HG03571 (cell line): ENCODE measurements at regions not wholly inside any gene's neighbourhood (a gene's known extent, or its start where the extent isn't known, plus 50 kb on each side); places are given as distances from the start of the nearest gene placed in this dataset.

Experiments used
- ATAC-seq: cut with Tn5 transposase; IDR thresholded peaks from one replicate; pipeline ENCODE4 v1.9.1; 2021; ENCODE audit not compliant: unreplicated experiment

- ATAC-seq, result no peak
Observed at GRCh38 chr13:100941377-100942368, 267.1 kb upstream of the TMTC4 start.

- no peak for ATAC-seq
Observed at GRCh38 chr13:100940658-100941057, 266.1 kb upstream of the TMTC4 start.

DNA sequence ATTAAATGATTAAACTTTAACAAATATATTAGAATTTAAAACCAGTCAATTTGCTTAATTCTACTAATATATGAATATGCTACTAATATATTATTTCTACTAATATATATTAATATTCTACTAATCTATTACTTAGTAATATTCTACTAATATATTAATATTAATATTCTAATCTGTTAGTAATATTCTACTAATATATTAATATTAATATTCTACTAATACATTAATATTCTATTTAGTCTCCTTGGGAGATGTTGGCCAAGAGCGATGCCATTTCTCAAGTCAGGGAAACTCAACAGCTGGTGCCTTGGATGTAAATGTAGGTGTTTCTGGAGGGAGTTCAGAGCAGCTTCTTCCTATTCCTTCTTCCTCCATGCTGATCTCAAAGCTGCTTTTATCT lies 259.2 kb upstream of the TMTC4 start:
- ATAC-seq, result no peak

DNA sequence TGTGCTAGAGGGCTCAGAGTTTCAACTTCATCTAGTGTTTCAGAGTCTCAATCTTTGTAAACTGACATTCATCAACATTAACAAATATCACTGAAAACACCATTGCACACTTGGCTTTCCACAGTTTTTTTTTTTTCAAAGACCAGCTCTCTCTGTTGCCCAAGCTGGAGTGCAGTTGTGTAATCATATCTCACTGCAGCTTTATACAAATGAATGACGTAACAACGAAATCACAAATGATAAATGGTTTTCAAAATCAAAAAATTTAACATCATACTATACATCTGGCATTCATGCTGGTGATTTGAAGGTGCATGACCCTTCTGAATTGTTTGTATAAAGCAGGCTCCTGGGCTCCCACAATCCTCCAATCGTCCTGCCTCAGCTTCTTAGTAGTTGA lies 248.0 kb upstream of the TMTC4 start:
- no peak for ATAC-seq

DNA sequence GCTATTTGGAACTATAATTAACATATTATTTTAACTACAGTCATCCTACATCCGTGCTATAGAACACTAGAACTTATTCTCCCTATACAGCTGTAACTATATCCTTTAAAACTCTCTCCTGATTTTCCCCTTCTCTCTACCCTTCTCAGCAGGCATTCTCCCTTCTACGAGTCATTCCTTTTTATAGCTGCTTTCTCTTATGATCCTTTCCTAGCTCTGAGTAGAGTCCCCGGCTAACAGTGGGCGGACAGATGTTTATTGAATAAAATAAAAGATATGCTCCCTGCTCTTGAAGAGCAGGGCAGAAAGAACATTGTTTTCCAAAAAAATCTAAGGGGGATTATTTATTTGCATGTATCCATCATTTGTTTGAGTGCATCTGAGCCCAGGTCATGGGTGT lies 246.5 kb upstream of the TMTC4 start:
- no peak for ATAC-seq

GRCh38 chr13:100917011-100917410 lies 242.4 kb upstream of the TMTC4 start:
- ATAC-seq, result no peak

DNA sequence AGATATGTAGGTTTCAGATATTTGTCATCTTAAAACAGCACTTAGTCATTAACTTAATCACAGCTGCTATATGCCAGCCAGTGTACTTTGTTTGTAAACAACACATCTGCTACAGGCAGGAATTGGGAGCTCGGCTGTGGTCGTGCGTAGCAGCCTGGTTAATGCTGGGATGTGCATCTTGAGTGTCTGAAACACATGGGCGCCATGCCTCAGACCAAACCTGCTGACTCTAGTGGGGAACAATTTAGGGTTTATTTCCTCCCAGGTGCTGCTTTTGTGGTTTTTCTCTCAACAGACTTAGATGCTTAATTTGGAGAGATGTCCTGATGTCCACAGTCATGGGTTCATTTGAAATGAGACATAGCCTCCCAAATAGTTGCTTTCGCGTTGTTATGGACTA lies 238.5 kb upstream of the TMTC4 start:
- ATAC-seq, result no peak

DNA sequence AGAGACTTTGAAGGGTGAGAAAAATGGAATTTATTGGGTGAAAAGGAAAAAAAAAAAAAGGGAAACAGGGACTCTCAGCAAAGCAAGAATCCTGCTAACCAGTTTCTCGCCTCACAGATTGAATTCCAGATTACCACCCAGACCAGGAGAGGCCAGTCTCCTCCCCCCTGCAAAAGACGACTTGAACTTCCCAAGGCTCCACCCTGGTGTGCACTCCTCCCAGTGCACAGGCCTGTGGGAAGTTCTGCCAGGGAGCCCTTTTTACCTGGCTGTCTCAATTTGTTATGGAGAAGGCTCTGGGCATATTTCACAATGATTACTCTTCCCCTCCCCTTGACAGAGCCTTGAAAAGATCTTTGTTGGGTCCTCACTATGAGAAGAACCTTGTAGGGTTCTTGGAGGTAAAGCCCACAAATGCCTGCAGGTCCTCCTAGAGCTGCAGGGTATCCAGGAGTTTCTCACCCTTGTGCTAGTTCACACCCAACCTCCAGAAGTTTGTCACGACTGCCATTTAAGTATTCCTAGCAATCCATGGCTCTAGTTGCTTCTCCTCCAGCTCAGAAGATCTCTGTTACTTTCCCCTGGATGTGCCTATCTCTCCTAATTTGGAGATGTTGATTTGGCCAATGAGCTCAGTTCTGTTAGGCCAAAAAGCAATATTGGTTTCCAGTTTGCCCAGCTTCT lies 229.8 kb upstream of the TMTC4 start:
- no peak for ATAC-seq

GRCh38 chr13:100899720-100900316 lies 225.2 kb upstream of the TMTC4 start:
- no peak for ATAC-seq

GRCh38 chr13:100898431-100898830 lies 223.8 kb upstream of the TMTC4 start:
- ATAC-seq, result no peak

- no peak for ATAC-seq
Observed at GRCh38 chr13:100895651-100896050, 221.1 kb upstream of the TMTC4 start.

- no peak for ATAC-seq
Observed at GRCh38 chr13:100892981-100893380, 218.4 kb upstream of the TMTC4 start.

DNA sequence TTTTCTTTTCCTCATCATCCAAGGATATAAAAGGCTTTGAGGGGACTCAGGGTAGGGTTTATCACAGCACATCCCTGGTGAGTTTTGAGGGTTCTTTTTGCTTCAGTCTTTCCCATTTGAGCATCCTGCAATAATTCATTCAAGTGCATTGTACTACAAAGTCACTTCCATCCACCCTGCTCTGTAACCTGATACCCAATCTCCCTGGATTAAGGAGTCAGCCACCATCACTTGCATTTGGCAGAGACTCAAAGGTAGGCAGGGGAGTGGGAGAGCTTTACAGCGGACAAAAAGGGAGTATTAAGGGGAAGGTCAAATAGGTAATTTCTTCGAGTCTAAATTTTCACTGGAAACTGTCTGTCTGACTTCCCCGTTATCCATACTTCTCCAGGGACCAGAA lies 216.1 kb upstream of the TMTC4 start:
- no peak for ATAC-seq

GRCh38 chr13:100887729-100888151 lies 213.1 kb upstream of the TMTC4 start:
- ATAC-seq, result no peak

DNA sequence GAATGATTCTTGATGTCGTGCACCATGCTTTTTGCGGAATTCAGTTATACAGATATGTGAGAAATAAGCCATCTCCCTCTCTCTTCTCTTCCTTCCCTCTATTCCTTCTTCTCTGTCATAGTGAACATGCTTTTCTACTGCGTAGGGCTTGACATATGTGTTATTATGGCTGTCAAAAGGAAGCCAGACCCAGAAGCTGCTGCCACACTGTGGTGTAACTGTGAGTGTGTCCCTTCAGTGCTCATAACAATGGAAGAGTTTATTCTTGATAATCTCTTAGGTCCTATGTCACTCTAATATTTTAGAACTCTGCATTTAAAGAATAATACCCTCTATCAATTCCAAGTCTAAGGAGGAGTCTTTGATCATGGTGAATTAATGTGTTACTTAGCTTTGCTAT lies 208.9 kb upstream of the TMTC4 start:
- ATAC-seq, result no peak

- no peak for ATAC-seq
Observed at GRCh38 chr13:100881291-100881864, 206.8 kb upstream of the TMTC4 start.

GRCh38 chr13:100880166-100880565 lies 205.6 kb upstream of the TMTC4 start:
- ATAC-seq, result no peak

DNA sequence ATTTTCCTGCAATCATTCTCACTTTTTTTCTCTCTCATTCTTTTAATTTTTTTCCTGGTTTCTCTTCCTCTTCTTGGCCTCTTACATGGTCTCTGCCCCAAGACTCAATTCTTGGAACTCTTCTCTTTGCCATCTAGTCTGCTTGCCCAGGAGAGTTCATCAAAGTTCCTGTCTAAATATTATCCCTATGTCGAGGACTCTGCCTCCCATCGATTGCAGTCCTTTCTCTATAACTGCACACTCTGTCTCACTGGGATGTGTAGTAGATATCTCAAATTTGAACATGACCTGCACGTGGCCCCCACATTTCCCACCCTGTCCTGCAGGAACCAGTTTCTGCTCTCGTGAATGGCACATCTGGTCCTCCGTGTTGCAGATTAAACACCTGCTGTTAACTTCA lies 204.7 kb upstream of the TMTC4 start:
- no peak for ATAC-seq

- no peak for ATAC-seq
Observed at GRCh38 chr13:100876044-100876403, 201.4 kb upstream of the TMTC4 start.

GRCh38 chr13:100875392-100876043 lies 200.9 kb upstream of the TMTC4 start:
- ATAC-seq, result no peak

DNA sequence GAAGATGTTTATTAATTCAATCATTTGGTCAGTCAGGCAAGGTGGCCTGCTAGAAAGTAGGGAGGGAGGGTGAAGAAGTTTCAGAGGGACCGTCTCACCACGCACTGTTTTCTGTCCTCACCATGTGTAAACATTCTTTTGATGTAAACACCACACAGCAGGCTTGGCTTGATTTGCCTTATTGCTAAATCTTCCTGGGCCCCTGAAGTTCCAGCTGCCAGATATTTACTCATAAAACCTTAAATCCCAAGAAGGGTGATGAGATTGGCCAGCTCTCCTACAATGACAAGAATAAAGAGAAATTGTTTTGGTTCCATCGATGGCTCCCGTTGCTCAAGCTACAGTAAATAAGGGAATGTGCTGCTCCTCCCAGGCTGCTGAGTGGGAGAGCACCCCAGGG lies 198.2 kb upstream of the TMTC4 start:
- no peak for ATAC-seq
